GM19463 (cell line): ENCODE measurements at regions not wholly inside any gene's neighbourhood (a gene's known extent, or its start where the extent isn't known, plus 50 kb on each side); places are given as distances from the start of the nearest gene placed in this dataset.

ENCODE experiments used
- ATAC-seq: cut with Tn5 transposase; IDR thresholded peaks from one replicate; pipeline ENCODE4 v1.9.1; 2021; ENCODE audit warnings: mild to moderate bottlenecking, moderate library complexity; ENCODE audit not compliant: unreplicated experiment

GRCh38 chr5:1939256-1939655, 56.5 kb upstream of the IRX4 start:
- no peak for ATAC-seq

- no peak for ATAC-seq
Observed at GRCh38 chr5:1938310-1939000, 55.7 kb upstream of the IRX4 start.

GRCh38 chr5:1937590-1937989, 54.9 kb upstream of the IRX4 start:
- ATAC-seq, result no peak

- no peak for ATAC-seq
Observed at GRCh38 chr5:1936901-1937300, 54.2 kb upstream of the IRX4 start.

- no peak for ATAC-seq
Observed at GRCh38 chr5:1936413-1936812, 53.7 kb upstream of the IRX4 start.

GRCh38 chr5:1934801-1935429, 52.2 kb upstream of the IRX4 start:
- no peak for ATAC-seq

GRCh38 chr5:1934056-1934394, 51.3 kb upstream of the IRX4 start:
- no peak for ATAC-seq

GRCh38 chr5:1933364-1934055, 50.8 kb upstream of the IRX4 start:
- no peak for ATAC-seq
